Cardiac fibroblast (primary cell): ENCODE measurements at regions not wholly inside any gene's neighbourhood (a gene's known extent, or its start where the extent isn't known, plus 50 kb on each side); places are given as distances from the start of the nearest gene placed in this dataset.

ENCODE experiments used
- DNase-seq, 2 donors: peaks; one replicate each; pipeline versions ENCODE4 v3.0.0 to v3.0.0-alpha.2; 2010; ENCODE audit warnings: low read depth in 2 of 2
- H3K4me3 ChIP-seq, 2 donors: replicated peaks in 1 of 2; 1 replicate in 1 of 2; 2 replicates in 1 of 2; pipeline ENCODE4 v1.5.1; 2011; ENCODE audit warnings: low read depth in 2 of 2, low read length in 2 of 2, mild to moderate bottlenecking in 2 of 2, moderate library complexity in 1 of 2
- TF ChIP-seq, protein P1 (sequence below): IDR thresholded peaks from one replicate; pipeline ENCODE4 v1.5.1; 2011; ENCODE audit warnings: low read depth, mild to moderate bottlenecking, low read length, inconsistent platforms

DNA sequence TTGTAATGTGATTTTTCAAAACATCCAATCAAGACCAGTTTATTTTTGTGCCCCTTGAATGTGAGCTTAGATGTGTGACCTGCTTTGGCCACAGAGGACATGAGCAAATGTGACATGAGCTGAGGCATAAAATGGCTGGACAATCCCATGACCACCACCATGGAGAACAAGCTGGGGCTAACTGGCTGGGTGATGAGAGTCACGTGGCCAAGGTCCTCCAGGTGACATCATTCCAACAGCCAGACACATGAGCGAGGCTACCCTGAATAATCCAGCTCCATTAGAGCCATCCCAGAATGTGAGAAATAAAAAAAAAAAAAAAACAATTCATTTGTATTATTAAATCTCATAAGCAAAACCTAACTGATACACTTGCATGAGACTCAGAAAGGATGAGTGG lies 90.4 kb upstream of the LDB2 start:
- TF ChIP-seq, protein P1, sequence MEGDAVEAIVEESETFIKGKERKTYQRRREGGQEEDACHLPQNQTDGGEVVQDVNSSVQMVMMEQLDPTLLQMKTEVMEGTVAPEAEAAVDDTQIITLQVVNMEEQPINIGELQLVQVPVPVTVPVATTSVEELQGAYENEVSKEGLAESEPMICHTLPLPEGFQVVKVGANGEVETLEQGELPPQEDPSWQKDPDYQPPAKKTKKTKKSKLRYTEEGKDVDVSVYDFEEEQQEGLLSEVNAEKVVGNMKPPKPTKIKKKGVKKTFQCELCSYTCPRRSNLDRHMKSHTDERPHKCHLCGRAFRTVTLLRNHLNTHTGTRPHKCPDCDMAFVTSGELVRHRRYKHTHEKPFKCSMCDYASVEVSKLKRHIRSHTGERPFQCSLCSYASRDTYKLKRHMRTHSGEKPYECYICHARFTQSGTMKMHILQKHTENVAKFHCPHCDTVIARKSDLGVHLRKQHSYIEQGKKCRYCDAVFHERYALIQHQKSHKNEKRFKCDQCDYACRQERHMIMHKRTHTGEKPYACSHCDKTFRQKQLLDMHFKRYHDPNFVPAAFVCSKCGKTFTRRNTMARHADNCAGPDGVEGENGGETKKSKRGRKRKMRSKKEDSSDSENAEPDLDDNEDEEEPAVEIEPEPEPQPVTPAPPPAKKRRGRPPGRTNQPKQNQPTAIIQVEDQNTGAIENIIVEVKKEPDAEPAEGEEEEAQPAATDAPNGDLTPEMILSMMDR: no peak

DNA sequence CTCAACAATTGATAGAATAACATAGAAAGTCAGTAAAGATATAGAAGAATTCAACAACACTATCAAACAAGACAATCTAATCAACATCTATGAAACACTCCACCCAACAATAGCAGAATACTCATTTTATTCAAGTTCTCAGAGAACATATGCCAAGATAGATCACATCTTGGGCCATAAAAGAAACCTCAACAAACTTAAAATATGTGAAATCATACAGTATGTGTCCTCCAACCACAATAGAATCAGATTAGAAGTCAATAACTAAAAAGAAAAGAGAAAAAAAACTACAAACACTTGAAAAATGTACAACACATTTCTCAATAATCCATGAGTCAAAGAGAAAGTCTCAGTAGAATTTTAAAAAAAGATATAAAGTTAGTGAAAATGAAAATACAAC lies 78.6 kb upstream of the LDB2 start:
- TF ChIP-seq, protein P1: no peak
- no peak overlapping the region for H3K4me3 ChIP-seq
- no peak for DNase-seq

More for the DNA sequence above, 90.4 kb upstream of the LDB2 start:
- H3K4me3 ChIP-seq: no peak overlapping the region
- no peak for DNase-seq

DNA sequence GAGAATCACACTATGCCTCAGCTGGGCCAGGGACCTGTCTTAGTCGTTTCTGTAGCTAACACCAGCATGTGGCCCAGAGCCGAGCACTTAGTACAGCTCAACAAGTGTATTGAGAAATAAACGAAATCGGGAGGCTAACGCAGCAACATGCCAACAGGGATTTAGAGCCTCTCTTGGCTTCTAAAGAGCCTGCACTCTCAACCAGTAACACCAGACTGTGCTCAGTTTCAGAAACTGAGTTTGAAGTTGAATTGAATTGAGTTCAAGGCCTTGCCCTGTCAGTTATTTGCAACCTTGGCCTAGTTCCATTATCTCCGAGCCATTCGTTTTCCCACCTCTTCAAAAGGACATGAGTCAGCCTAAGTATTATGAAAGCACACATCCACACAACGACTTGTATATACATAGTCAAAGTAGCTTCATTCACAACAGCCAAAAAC lies 71.3 kb upstream of the LDB2 start:
- peak; percentile 64 to 79 for DNase-seq
- H3K4me3 ChIP-seq: no peak overlapping the region
- TF ChIP-seq, protein P1: no peak

DNA sequence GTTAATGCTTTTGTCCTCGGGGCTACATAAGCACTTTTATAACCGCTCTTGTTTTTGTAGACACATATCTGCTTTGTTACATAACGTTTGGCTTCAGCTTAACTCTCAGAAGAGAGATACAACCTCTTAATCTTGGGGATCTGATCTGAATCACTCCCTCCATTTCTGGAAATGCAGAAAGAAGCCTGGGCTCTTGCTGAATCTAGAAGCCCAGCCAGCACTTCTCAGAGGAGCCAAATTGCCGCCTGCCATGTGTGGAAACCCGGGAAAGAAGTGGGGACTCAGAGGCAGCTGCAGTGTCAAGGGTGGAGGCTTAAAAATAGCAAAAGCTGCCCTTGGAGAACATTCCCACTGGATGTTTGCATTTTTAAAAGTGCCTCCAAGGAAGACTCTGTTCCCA lies 69.3 kb upstream of the LDB2 start:
- peak in 1 of 2 donors; percentile 14 for DNase-seq
- H3K4me3 ChIP-seq: no peak overlapping the region
- TF ChIP-seq, protein P1: no peak

DNA sequence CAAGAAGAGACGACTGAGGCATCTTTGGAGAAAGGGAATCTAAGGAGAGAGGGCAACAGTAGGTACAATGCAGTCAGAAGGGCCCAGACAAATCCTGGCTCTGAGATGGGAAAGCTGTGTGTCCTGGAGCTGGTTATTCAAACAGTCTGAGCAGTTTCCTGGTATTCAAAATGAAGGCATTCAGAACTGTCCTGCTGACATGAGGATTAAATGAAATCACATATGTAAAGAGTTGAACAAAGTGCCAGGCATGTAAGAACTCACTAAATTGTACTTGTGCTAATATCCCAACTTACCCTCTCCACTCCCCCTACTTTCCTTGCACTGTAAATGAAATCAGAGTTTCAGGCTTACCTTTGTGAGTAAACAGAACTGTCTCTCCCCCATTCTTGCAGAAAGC lies 60.9 kb upstream of the LDB2 start:
- TF ChIP-seq, protein P1: no peak
- no peak for DNase-seq
- H3K4me3 ChIP-seq: no peak overlapping the region

DNA sequence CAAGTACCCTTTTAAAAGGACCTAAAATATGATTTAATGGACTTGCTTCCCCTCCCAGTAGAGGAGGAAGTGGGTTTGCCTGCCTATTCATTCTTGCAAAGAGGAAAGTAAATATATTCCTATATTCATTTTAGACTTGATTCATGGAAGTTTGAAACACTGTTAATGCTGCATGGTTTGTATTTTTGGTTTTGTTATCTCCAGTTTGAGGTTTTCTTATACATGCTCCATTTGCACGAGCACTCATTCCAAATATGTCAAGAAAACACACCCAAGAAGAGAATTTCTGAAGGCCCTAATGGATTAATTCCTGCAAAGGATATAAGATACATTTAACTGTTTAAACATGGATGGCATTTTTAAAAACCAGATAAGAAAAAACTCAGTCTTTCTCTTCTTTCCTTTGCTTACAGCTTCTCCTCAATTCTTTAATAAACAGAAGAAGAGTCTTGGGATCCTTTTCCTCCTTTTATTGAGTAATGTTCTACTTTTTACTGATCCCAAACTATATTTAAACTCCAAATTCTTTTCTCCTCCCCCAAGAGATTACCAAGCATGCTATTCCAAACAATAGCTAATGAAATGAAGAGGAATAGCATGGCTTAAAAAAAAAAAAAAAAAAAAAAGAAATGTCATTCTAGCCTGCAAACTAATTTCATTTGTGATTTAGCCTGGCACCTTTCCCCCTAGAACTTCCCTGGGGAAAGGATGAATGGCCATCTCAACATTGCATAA lies 54.6 kb upstream of the LDB2 start:
- TF ChIP-seq, protein P1: no peak
- no peak overlapping the region for H3K4me3 ChIP-seq
- DNase-seq: no peak

DNA sequence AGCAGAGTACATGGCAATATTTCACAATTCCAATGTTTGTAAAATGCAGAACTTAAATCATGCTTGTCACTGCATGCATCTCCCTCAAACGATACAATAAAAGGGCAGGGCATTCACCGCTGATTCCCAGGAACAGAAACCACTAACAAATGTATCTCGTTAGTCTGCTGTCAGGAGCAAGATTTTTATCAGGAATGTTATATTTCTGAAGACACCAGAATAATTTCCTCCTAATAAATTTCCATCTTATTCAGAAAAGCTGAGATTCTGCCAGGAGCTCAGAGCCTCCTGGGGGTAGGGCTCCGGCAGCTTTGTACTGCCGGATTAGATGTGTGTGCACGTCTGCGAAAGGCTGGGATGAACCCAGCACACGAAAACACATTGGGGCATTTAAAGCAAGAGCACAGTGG lies 54.0 kb upstream of the LDB2 start:
- H3K4me3 ChIP-seq: no peak overlapping the region
- no peak for DNase-seq
- TF ChIP-seq, protein P1: no peak
